PC-9 (cell line): ENCODE measurements at regions not wholly inside any gene's neighbourhood (a gene's known extent, or its start where the extent isn't known, plus 50 kb on each side); places are given as distances from the start of the nearest gene placed in this dataset.

Experiments used
- BruUV-seq: library from RNA; stranded (reverse); fragments of 400-500 nt; replicated peaks from 2 replicates; lab custom pipeline; 2021; lab: Mats Ljungman, UMichigan
- CTCF ChIA-PET: fragments of 300-600 bp; sonication (Branson Sonifier 250); formaldehyde crosslinking; loops from one replicate; lab custom pipeline; 2022; ENCODE audit warnings: antibody characterized with exemption; lab: Charles Lee
- POLR2A ChIA-PET: fragments of 300-600 bp; sonication (Branson Sonifier 250); formaldehyde crosslinking; loops from one replicate; lab custom pipeline; 2022; ENCODE audit warnings: antibody characterized with exemption; ENCODE audit not compliant: unreplicated experiment; lab: Charles Lee
- DNase-seq, 2 experiments: peaks; one replicate each; pipeline versions ENCODE4 v3.0.0 to v3.0.0-alpha.2; 2015 to 2022; ENCODE audit warnings: mixed read lengths in 1 of 2
- H2AFZ ChIP-seq: fragments of 200-600 bp; sonication (generic); 2 replicates; pipeline ENCODE4 v1.8.1; 2017; ENCODE audit warnings: antibody characterized with exemption
- H3F3A ChIP-seq: fragments of 200-600 bp; sonication (generic); 2 replicates; pipeline ENCODE4 v1.8.1; 2017; ENCODE audit warnings: antibody characterized with exemption, mild to moderate bottlenecking, low read depth; ENCODE audit not compliant: insufficient read depth
- H3K27ac ChIP-seq: fragments of 200-600 bp; sonication (generic); 2 replicates; pipeline ENCODE4 v1.6.1; 2016; ENCODE audit warnings: mixed run types
- H3K27me3 ChIP-seq: fragments of 200-600 bp; sonication (generic); 2 replicates; pipeline ENCODE4 v1.6.1; 2016; ENCODE audit warnings: low read depth, mixed run types; ENCODE audit not compliant: insufficient read depth
- H3K36me3 ChIP-seq: fragments of 200-600 bp; sonication (generic); 2 replicates; pipeline ENCODE4 v1.6.1; 2016; ENCODE audit warnings: low read depth, mixed run types
- H3K4me1 ChIP-seq: fragments of 200-600 bp; sonication (generic); replicated peaks from 2 replicates; pipeline ENCODE4 v1.6.1; 2016; ENCODE audit warnings: mixed run types; ENCODE audit not compliant: insufficient read depth
- H3K4me2 ChIP-seq: fragments of 200-600 bp; sonication (generic); 2 replicates; pipeline ENCODE4 v1.6.1; 2017; ENCODE audit warnings: mixed run types
- H3K4me3 ChIP-seq: fragments of 200-600 bp; sonication (generic); 2 replicates; pipeline ENCODE4 v1.6.1; 2016; ENCODE audit warnings: mixed run types
- H3K79me2 ChIP-seq: fragments of 200-600 bp; sonication (generic); 2 replicates; pipeline ENCODE4 v1.6.1; 2017; ENCODE audit warnings: low read depth, mixed run types
- H3K9me2 ChIP-seq: fragments of 200-600 bp; sonication (generic); 2 replicates; pipeline ENCODE4 v1.8.1; 2017; ENCODE audit warnings: mild to moderate bottlenecking; ENCODE audit not compliant: insufficient read depth
- H3K9me3 ChIP-seq: fragments of 200-600 bp; sonication (generic); 2 replicates; pipeline ENCODE4 v1.8.1; 2016; ENCODE audit warnings: low read depth; ENCODE audit not compliant: insufficient read depth
- H4K20me1 ChIP-seq: fragments of 200-600 bp; sonication (generic); 2 replicates; pipeline ENCODE4 v1.8.1; 2017; ENCODE audit not compliant: insufficient read depth
- CTCF ChIP-seq: fragments of 200-600 bp; sonication (generic); conservative IDR thresholded peaks from 2 replicates; pipeline ENCODE4 v1.6.1; 2017; ENCODE audit warnings: mixed run types, antibody characterized with exemption, mild to moderate bottlenecking, moderate library complexity
- EZH2 ChIP-seq: fragments of 200-600 bp; sonication (generic); IDR thresholded peaks from 2 replicates; pipeline ENCODE4 v1.8.0; 2017; ENCODE audit warnings: antibody characterized with exemption, low read depth
- intact Hi-C: fragments of 100-400 bp; cut with micrococcal nuclease; formaldehyde crosslinking; loops from one replicate; pipeline ENCODE4 v1.10.0; 2022; ENCODE audit not compliant: unreplicated experiment

DNA sequence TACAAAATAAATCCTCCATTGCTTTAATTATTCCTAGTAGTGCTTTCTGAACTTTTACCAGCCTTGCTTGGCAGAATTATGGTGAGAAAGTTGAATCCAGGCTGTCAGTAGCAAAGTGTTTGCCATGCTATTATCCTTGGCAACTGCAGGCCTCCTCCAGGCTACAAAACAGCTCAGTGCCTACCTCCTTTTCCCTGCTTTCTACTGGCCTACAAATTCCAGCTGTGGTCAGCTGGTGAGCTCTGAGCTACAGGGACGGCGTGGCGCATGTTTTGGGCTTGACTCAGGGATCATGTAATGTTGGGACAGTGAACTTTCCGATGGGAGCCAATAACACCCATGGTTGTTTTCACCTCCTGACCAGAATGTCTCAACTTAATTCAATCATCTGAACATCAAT, 456.1 kb upstream of the ADAMTS5 start:
- intact Hi-C loops: no loop called here
- no peak for DNase-seq

GRCh38 chr21:27422435-27422834, 455.5 kb upstream of the ADAMTS5 start:
- no peak for DNase-seq
- H3K27me3 ChIP-seq: no peaks in the 10 kb centered on the region
- no peak overlapping the region for H3K4me2 ChIP-seq
- H3K27ac ChIP-seq: no peak overlapping the region
- H3K9me2 ChIP-seq: no peaks in the 10 kb centered on the region
- TF ChIP-seq CTCF (no peak), EZH2 (no peak)
- no peak overlapping the region for H2AFZ ChIP-seq
- no TSS peak for BruUV-seq
- H3F3A ChIP-seq: no peaks in the 10 kb centered on the region
- intact Hi-C loops: no loop called here
- no peaks in the 10 kb centered on the region for H3K79me2 ChIP-seq
- no peaks in the 10 kb centered on the region for H4K20me1 ChIP-seq
- H3K9me3 ChIP-seq: no peaks in the 10 kb centered on the region
- no peaks in the 10 kb centered on the region for H3K4me1 ChIP-seq
- H3K36me3 ChIP-seq: no peaks in the 10 kb centered on the region
- H3K4me3 ChIP-seq: no peak overlapping the region
- POLR2A ChIA-PET: no interaction called here
- CTCF ChIA-PET: no interaction called here

More for the DNA sequence above, 456.1 kb upstream of the ADAMTS5 start:
- CTCF ChIA-PET: no interaction called here
- no peaks in the 10 kb centered on the region for H3K79me2 ChIP-seq
- H3K4me3 ChIP-seq: no peak overlapping the region
- no peaks in the 10 kb centered on the region for H3K9me3 ChIP-seq
- no TSS peak for BruUV-seq
- POLR2A ChIA-PET: no interaction called here
- H3K4me2 ChIP-seq: no peak overlapping the region
- TF ChIP-seq CTCF (no peak), EZH2 (no peak)
- H4K20me1 ChIP-seq: no peaks in the 10 kb centered on the region
- no peaks in the 10 kb centered on the region for H3K27me3 ChIP-seq
- no peaks in the 10 kb centered on the region for H3K36me3 ChIP-seq
- no peaks in the 10 kb centered on the region for H3K9me2 ChIP-seq
- no peak overlapping the region for H2AFZ ChIP-seq
- no peaks in the 10 kb centered on the region for H3K4me1 ChIP-seq
- no peak overlapping the region for H3K27ac ChIP-seq
- no peaks in the 10 kb centered on the region for H3F3A ChIP-seq

- no peaks in the 10 kb centered on the region for H3K4me1 ChIP-seq
- no peak overlapping the region for H3K4me3 ChIP-seq
- H3K36me3 ChIP-seq: no peaks in the 10 kb centered on the region
- ChIA-PET POLR2A (no interaction called here), CTCF (no interaction called here)
- H4K20me1 ChIP-seq: no peaks in the 10 kb centered on the region
- H3K79me2 ChIP-seq: no peaks in the 10 kb centered on the region
- H3K9me3 ChIP-seq: no peaks in the 10 kb centered on the region
- no peaks in the 10 kb centered on the region for H3F3A ChIP-seq
- no peak overlapping the region for H3K4me2 ChIP-seq
- no peak overlapping the region for H3K27ac ChIP-seq
- no peak overlapping the region for H2AFZ ChIP-seq
- DNase-seq: no peak
- BruUV-seq: no TSS peak
- no peaks in the 10 kb centered on the region for H3K27me3 ChIP-seq
- H3K9me2 ChIP-seq: no peaks in the 10 kb centered on the region
- intact Hi-C loops: no loop called here
- no peak for TF ChIP-seq EZH2
- TF ChIP-seq CTCF: no peak
Observed at GRCh38 chr21:27421654-27422053, 454.8 kb upstream of the ADAMTS5 start.
